K562 (cell line): ENCODE measurements at regions not wholly inside any gene's neighbourhood (a gene's known extent, or its start where the extent isn't known, plus 50 kb on each side); places are given as distances from the start of the nearest gene placed in this dataset.

Source experiments
- ATAC-seq: fragments of 200-7000 bp; cut with Tn5 transposase; 3 replicates; pipeline ENCODE4 v1.9.1; 2020; ENCODE audit warnings: moderate library complexity
- BruUV-seq: library from RNA; stranded (reverse); fragments of 400-500 nt; replicated peaks from 2 replicates; lab custom pipeline; 2021; lab: Mats Ljungman, UMichigan
- CTCF ChIA-PET: fragments of 300-600 bp; formaldehyde crosslinking; extraction: SDS; loops from one replicate; lab custom pipeline; 2021; ENCODE audit warnings: low intra/inter-chr PET ratio; lab: Yijun Ruan, JAX
- POLR2A ChIA-PET: fragments of 300-600, 350-650 bp; sonication (Branson Sonifier 250); formaldehyde crosslinking; extraction: SDS; loops from one replicate; lab custom pipeline; 2021; ENCODE audit warnings: antibody characterized with exemption, inconsistent platforms; lab: Yijun Ruan, JAX
- DNase-seq, 4 experiments: peaks; one replicate each; pipeline versions ENCODE4 v3.0.0 to v3.0.0-alpha.2; 2011 to 2018; ENCODE audit warnings: low spot score in 3 of 4, mixed read lengths in 3 of 4; ENCODE audit errors: extremely low read depth in 1 of 4
- FAIRE-seq: peaks from 2 replicates; lab custom pipeline; 2011; peaks lifted over from hg19 to GRCh38; lab: Jason Lieb, UNC
- H2AFZ ChIP-seq: 2 replicates; pipeline ENCODE4 v1.6.0; 2011; ENCODE audit warnings: low read depth, low read length, control low read depth, inconsistent platforms
- H3K27ac ChIP-seq: fragments of 200-600 bp; 3 replicates; pipeline ENCODE4 v1.8.0; 2011; ENCODE audit warnings: low read depth, mild to moderate bottlenecking, control low read depth, inconsistent platforms, low read length, moderate library complexity, mixed read lengths; ENCODE audit errors: extremely low read depth
- H3K27me3 ChIP-seq, 2 experiments: fragments of 300-600 bp in 1 of 2; 2 replicates in 1 of 2; 3 replicates in 1 of 2; pipeline versions ENCODE4 v1.6.0 to v1.8.0; 2011; ENCODE audit warnings: inconsistent platforms in 2 of 2, low read length in 2 of 2, mild to moderate bottlenecking in 1 of 2, mixed read lengths in 1 of 2, moderate library complexity in 1 of 2; ENCODE audit not compliant: control insufficient read depth in 2 of 2, insufficient read depth in 2 of 2
- H3K36me3 ChIP-seq: fragments of 300-600 bp; 3 replicates; pipeline ENCODE4 v1.8.0; 2011; ENCODE audit warnings: mild to moderate bottlenecking, low read length, inconsistent platforms; ENCODE audit not compliant: control insufficient read depth, insufficient read depth
- H3K4me1 ChIP-seq, 2 experiments: fragments of 200-600 bp in 1 of 2; replicated peaks in 1 of 2; 2 replicates in 1 of 2; 3 replicates in 1 of 2; pipeline versions ENCODE4 v1.5.1 to v1.8.0; 2011; ENCODE audit warnings: inconsistent platforms in 2 of 2, low read length in 2 of 2, mild to moderate bottlenecking in 1 of 2, mixed read lengths in 1 of 2, moderate library complexity in 1 of 2; ENCODE audit not compliant: control insufficient read depth in 2 of 2, insufficient read depth in 2 of 2
- H3K4me2 ChIP-seq: 2 replicates; pipeline ENCODE4 v1.6.1; 2011; ENCODE audit warnings: low read length, control low read depth, inconsistent platforms, mixed read lengths; ENCODE audit not compliant: insufficient read depth
- H3K4me3 ChIP-seq: fragments of 200-600 bp; sonication (generic), shearing (Covaris generic); 2 replicates; pipeline ENCODE4 v1.5.1; 2016; ENCODE audit warnings: control low read depth, inconsistent platforms
- H3K79me2 ChIP-seq: fragments of 200-600 bp; 3 replicates; pipeline ENCODE4 v1.8.0; 2011; ENCODE audit warnings: low read length, inconsistent platforms; ENCODE audit not compliant: control insufficient read depth, insufficient read depth
- H3K9ac ChIP-seq, 2 experiments: 2 replicates each; pipeline versions ENCODE4 v1.6.0 to v1.6.1; 2011; ENCODE audit warnings: low read depth in 2 of 2, low read length in 2 of 2, control low read depth in 1 of 2, inconsistent platforms in 1 of 2, mild to moderate bottlenecking in 1 of 2, mixed read lengths in 1 of 2; ENCODE audit not compliant: insufficient read depth in 1 of 2
- H3K9me1 ChIP-seq: one replicate; pipeline ENCODE4 v1.6.0; 2011; ENCODE audit warnings: inconsistent platforms, mild to moderate bottlenecking, low read length, moderate library complexity; ENCODE audit not compliant: control insufficient read depth, insufficient read depth
- H3K9me3 ChIP-seq: replicated peaks from 2 replicates; pipeline ENCODE4 v1.5.1; 2011; ENCODE audit warnings: low read depth, low read length, inconsistent platforms; ENCODE audit not compliant: control insufficient read depth, insufficient read depth
- H4K20me1 ChIP-seq: replicated peaks from 2 replicates; pipeline ENCODE4 v1.6.1; 2011; ENCODE audit warnings: low read length, inconsistent platforms, mixed read lengths; ENCODE audit not compliant: control insufficient read depth, insufficient read depth
- ARID3A ChIP-seq: IDR thresholded peaks from 2 replicates; pipeline ENCODE4 v1.6.1; 2012; ENCODE audit warnings: low read depth, low read length, improper control_type of control experiment, borderline replicate concordance
- DNMT1 ChIP-seq: fragments of 450-650 bp; IDR thresholded peaks from 2 replicates; pipeline ENCODE4 v1.6.1; 2016; ENCODE audit warnings: antibody characterized with exemption, mild to moderate bottlenecking
- KLF10 ChIP-seq: fragments of 250-450 bp; sonication (Bioruptor Pico); IDR thresholded peaks from 2 replicates; pipeline ENCODE4 v1.6.1; 2021; ENCODE audit warnings: matching md5 sums
- MCM5 ChIP-seq: fragments of 450-650 bp; IDR thresholded peaks from 2 replicates; pipeline ENCODE4 v1.6.1; 2016; ENCODE audit warnings: low read depth
- RAD51 ChIP-seq: fragments of 450-650 bp; IDR thresholded peaks from 2 replicates; pipeline ENCODE4 v1.7.1; 2016; ENCODE audit warnings: low read depth, mild to moderate bottlenecking, borderline replicate concordance
- USF1 ChIP-seq: sonication (generic); formaldehyde crosslinking; IDR thresholded peaks from 2 replicates; pipeline ENCODE4 v1.9.0; 2022; ENCODE audit warnings: mild to moderate bottlenecking, missing genetic modification reagents
- WGBS: fragments of 100-300 bp; shearing (Covaris generic); methylation state at CpG from one replicate; pipeline ENCODE4 v1.1.6; 2016; ENCODE audit warnings: low coverage, mixed read lengths; ENCODE audit not compliant: insufficient coverage; ENCODE audit errors: missing lambda C conversion rate; 5-methylcytosine and 5-hydroxymethylcytosine counted together
- in situ Hi-C: fragments of 300-500 bp; cut with MboI; formaldehyde crosslinking; loops from 4 replicates; pipeline ENCODE4 v1.15.0; 2018; ENCODE audit warnings: inconsistent platforms, mixed read lengths
- intact Hi-C: fragments of 100-400 bp; cut with micrococcal nuclease; formaldehyde crosslinking; loops from 2 replicates; pipeline ENCODE4 v1.14.2; 2022
- TF ChIP-seq, protein P1 (sequence below): fragments of 250-450 bp; sonication (Bioruptor Pico); IDR thresholded peaks from 2 replicates; pipeline ENCODE4 v1.4.0; 2020; ENCODE audit warnings: mild to moderate bottlenecking, moderate library complexity
- TF ChIP-seq, protein P2 (sequence below): sonication (generic); formaldehyde crosslinking; IDR thresholded peaks from 2 replicates; pipeline ENCODE4 v1.8.0; 2022; ENCODE audit warnings: mild to moderate bottlenecking, missing genetic modification reagents, borderline replicate concordance

DNA sequence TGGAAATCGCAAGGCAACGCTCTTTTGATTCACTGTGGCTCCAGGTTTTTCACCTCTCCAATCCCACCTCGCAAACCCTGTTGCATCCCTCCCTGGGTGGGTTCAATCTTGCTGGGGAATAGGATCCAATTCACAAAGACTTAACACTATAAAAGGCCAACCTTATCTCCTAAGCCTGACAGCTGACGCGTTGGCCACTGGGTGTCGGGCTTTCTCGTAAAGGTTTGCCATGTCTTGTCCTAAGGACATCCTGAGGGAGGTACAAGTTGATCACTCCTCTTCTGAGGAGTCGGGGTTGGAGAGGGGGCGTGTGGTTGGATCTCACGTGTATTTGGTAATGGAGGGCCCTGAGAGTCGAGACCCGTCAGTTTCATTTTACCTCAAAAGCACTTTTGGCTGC lies 112.6 kb upstream of the FZD10 start (continued):
- TF ChIP-seq DNMT1: no peak

- Histone ChIP-seq H3K36me3 (no peaks in the 10 kb centered on the region), H3K27ac (no peak overlapping the region), H3K79me2 (no peaks in the 10 kb centered on the region), H2AFZ (no peak overlapping the region), H3K4me2 (no peak overlapping the region), H3K9me3 (peaks cover 5% of the 10 kb centered on the region), H3K4me3 (no peak overlapping the region), H4K20me1 (no peaks in the 10 kb centered on the region), H3K9ac (no peak overlapping the region), H3K27me3 (peaks cover 0 to 4% of the 10 kb centered on the region in 2 experiments; a peak in 1 of 5 replicates), H3K4me1 (no peaks in the 10 kb centered on the region; a peak in 1 of 5 replicates), H3K9me1 (no peaks in the 10 kb centered on the region)
- DNase-seq (no peak), FAIRE-seq (no peak), ATAC-seq (no peak)
- CTCF ChIA-PET: no interaction called here
- no TSS peak for BruUV-seq
- POLR2A ChIA-PET: no interaction called here
- WGBS: 0% methylated on average over 9 of the region's 10 CpGs
- in situ Hi-C loops (no loop called here), intact Hi-C loops (no loop called here)
- TF ChIP-seq MCM5 (no peak), ARID3A (no peak), RAD51 (no peak), USF1 (CRISPR knock-in tag) (no peak), KLF10 (CRISPR knock-in tag) (no peak)
- TF ChIP-seq, protein P1, sequence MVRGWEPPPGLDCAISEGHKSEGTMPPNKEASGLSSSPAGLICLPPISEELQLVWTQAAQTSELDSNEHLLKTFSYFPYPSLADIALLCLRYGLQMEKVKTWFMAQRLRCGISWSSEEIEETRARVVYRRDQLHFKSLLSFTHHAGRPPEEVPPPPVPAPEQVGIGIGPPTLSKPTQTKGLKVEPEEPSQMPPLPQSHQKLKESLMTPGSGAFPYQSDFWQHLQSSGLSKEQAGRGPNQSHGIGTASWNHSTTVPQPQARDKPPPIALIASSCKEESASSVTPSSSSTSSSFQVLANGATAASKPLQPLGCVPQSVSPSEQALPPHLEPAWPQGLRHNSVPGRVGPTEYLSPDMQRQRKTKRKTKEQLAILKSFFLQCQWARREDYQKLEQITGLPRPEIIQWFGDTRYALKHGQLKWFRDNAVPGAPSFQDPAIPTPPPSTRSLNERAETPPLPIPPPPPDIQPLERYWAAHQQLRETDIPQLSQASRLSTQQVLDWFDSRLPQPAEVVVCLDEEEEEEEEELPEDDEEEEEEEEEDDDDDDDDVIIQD (CRISPR knock-in tag): no peak
- TF ChIP-seq, protein P2, sequence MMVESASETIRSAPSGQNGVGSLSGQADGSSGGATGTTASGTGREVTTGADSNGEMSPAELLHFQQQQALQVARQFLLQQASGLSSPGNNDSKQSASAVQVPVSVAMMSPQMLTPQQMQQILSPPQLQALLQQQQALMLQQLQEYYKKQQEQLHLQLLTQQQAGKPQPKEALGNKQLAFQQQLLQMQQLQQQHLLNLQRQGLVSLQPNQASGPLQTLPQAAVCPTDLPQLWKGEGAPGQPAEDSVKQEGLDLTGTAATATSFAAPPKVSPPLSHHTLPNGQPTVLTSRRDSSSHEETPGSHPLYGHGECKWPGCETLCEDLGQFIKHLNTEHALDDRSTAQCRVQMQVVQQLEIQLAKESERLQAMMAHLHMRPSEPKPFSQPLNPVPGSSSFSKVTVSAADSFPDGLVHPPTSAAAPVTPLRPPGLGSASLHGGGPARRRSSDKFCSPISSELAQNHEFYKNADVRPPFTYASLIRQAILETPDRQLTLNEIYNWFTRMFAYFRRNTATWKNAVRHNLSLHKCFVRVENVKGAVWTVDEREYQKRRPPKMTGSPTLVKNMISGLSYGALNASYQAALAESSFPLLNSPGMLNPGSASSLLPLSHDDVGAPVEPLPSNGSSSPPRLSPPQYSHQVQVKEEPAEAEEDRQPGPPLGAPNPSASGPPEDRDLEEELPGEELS (CRISPR knock-in tag): no peak
Measured at GRCh38 chr12:130051900-130052299, 110.4 kb upstream of the FZD10 start.
